K562 (cell line): ENCODE measurements at regions not wholly inside any gene's neighbourhood (a gene's known extent, or its start where the extent isn't known, plus 50 kb on each side); places are given as distances from the start of the nearest gene placed in this dataset.

Source experiments
- ATAC-seq: fragments of 200-7000 bp; cut with Tn5 transposase; 3 replicates; pipeline ENCODE4 v1.9.1; 2020; ENCODE audit warnings: moderate library complexity
- BruUV-seq: library from RNA; stranded (reverse); fragments of 400-500 nt; replicated peaks from 2 replicates; lab custom pipeline; 2021; lab: Mats Ljungman, UMichigan
- CTCF ChIA-PET: fragments of 300-600 bp; formaldehyde crosslinking; extraction: SDS; loops from one replicate; lab custom pipeline; 2021; ENCODE audit warnings: low intra/inter-chr PET ratio; lab: Yijun Ruan, JAX
- POLR2A ChIA-PET: fragments of 300-600, 350-650 bp; sonication (Branson Sonifier 250); formaldehyde crosslinking; extraction: SDS; loops from one replicate; lab custom pipeline; 2021; ENCODE audit warnings: antibody characterized with exemption, inconsistent platforms; lab: Yijun Ruan, JAX
- DNase-seq, 4 experiments: peaks; one replicate each; pipeline versions ENCODE4 v3.0.0 to v3.0.0-alpha.2; 2011 to 2018; ENCODE audit warnings: low spot score in 3 of 4, mixed read lengths in 3 of 4; ENCODE audit errors: extremely low read depth in 1 of 4
- FAIRE-seq: peaks from 2 replicates; lab custom pipeline; 2011; peaks lifted over from hg19 to GRCh38; lab: Jason Lieb, UNC
- H2AFZ ChIP-seq: 2 replicates; pipeline ENCODE4 v1.6.0; 2011; ENCODE audit warnings: low read depth, low read length, control low read depth, inconsistent platforms
- H3K27ac ChIP-seq: fragments of 200-600 bp; 3 replicates; pipeline ENCODE4 v1.8.0; 2011; ENCODE audit warnings: low read depth, mild to moderate bottlenecking, control low read depth, inconsistent platforms, low read length, moderate library complexity, mixed read lengths; ENCODE audit errors: extremely low read depth
- H3K27me3 ChIP-seq, 2 experiments: fragments of 300-600 bp in 1 of 2; 2 replicates in 1 of 2; 3 replicates in 1 of 2; pipeline versions ENCODE4 v1.6.0 to v1.8.0; 2011; ENCODE audit warnings: inconsistent platforms in 2 of 2, low read length in 2 of 2, mild to moderate bottlenecking in 1 of 2, mixed read lengths in 1 of 2, moderate library complexity in 1 of 2; ENCODE audit not compliant: control insufficient read depth in 2 of 2, insufficient read depth in 2 of 2
- H3K36me3 ChIP-seq: fragments of 300-600 bp; 3 replicates; pipeline ENCODE4 v1.8.0; 2011; ENCODE audit warnings: mild to moderate bottlenecking, low read length, inconsistent platforms; ENCODE audit not compliant: control insufficient read depth, insufficient read depth
- H3K4me1 ChIP-seq, 2 experiments: fragments of 200-600 bp in 1 of 2; replicated peaks in 1 of 2; 2 replicates in 1 of 2; 3 replicates in 1 of 2; pipeline versions ENCODE4 v1.5.1 to v1.8.0; 2011; ENCODE audit warnings: inconsistent platforms in 2 of 2, low read length in 2 of 2, mild to moderate bottlenecking in 1 of 2, mixed read lengths in 1 of 2, moderate library complexity in 1 of 2; ENCODE audit not compliant: control insufficient read depth in 2 of 2, insufficient read depth in 2 of 2
- H3K4me2 ChIP-seq: 2 replicates; pipeline ENCODE4 v1.6.1; 2011; ENCODE audit warnings: low read length, control low read depth, inconsistent platforms, mixed read lengths; ENCODE audit not compliant: insufficient read depth
- H3K4me3 ChIP-seq: fragments of 200-600 bp; sonication (generic), shearing (Covaris generic); 2 replicates; pipeline ENCODE4 v1.5.1; 2016; ENCODE audit warnings: control low read depth, inconsistent platforms
- H3K79me2 ChIP-seq: fragments of 200-600 bp; 3 replicates; pipeline ENCODE4 v1.8.0; 2011; ENCODE audit warnings: low read length, inconsistent platforms; ENCODE audit not compliant: control insufficient read depth, insufficient read depth
- H3K9ac ChIP-seq, 2 experiments: 2 replicates each; pipeline versions ENCODE4 v1.6.0 to v1.6.1; 2011; ENCODE audit warnings: low read depth in 2 of 2, low read length in 2 of 2, control low read depth in 1 of 2, inconsistent platforms in 1 of 2, mild to moderate bottlenecking in 1 of 2, mixed read lengths in 1 of 2; ENCODE audit not compliant: insufficient read depth in 1 of 2
- H3K9me1 ChIP-seq: one replicate; pipeline ENCODE4 v1.6.0; 2011; ENCODE audit warnings: inconsistent platforms, mild to moderate bottlenecking, low read length, moderate library complexity; ENCODE audit not compliant: control insufficient read depth, insufficient read depth
- H3K9me3 ChIP-seq: replicated peaks from 2 replicates; pipeline ENCODE4 v1.5.1; 2011; ENCODE audit warnings: low read depth, low read length, inconsistent platforms; ENCODE audit not compliant: control insufficient read depth, insufficient read depth
- H4K20me1 ChIP-seq: replicated peaks from 2 replicates; pipeline ENCODE4 v1.6.1; 2011; ENCODE audit warnings: low read length, inconsistent platforms, mixed read lengths; ENCODE audit not compliant: control insufficient read depth, insufficient read depth
- CBX3 ChIP-seq, 2 experiments: IDR thresholded peaks; 1 replicate in 1 of 2; 2 replicates in 1 of 2; pipeline ENCODE4 v1.6.1; 2012; ENCODE audit warnings: inconsistent platforms in 2 of 2, low read length in 2 of 2, borderline replicate concordance in 1 of 2, control low read depth in 1 of 2
- CREB3L1 ChIP-seq: fragments of 450-650 bp; IDR thresholded peaks from 2 replicates; pipeline ENCODE4 v1.6.1; 2014; ENCODE audit warnings: low read depth, mild to moderate bottlenecking, moderate library complexity, borderline replicate concordance
- E2F3 ChIP-seq: fragments of 250-450 bp; sonication (Bioruptor Pico); IDR thresholded peaks from 2 replicates; pipeline ENCODE4 v1.4.0; 2020; ENCODE audit warnings: mild to moderate bottlenecking
- HDAC1 ChIP-seq, 2 experiments: fragments of 450-650 bp; IDR thresholded peaks; 2 replicates each; pipeline ENCODE4 v1.6.1; 2016 to 2017; ENCODE audit warnings: inconsistent platforms in 1 of 2, mild to moderate bottlenecking in 1 of 2, moderate library complexity in 1 of 2
- KLF6 ChIP-seq: fragments of 250-450 bp; sonication (Bioruptor Pico); IDR thresholded peaks from 2 replicates; pipeline ENCODE4 v1.4.0; 2020; ENCODE audit warnings: mild to moderate bottlenecking, moderate library complexity, borderline replicate concordance
- NR1H2 ChIP-seq: sonication (generic); formaldehyde crosslinking; IDR thresholded peaks from 2 replicates; pipeline ENCODE4 v1.4.0; 2020; ENCODE audit warnings: mild to moderate bottlenecking, missing genetic modification reagents
- PCBP1 ChIP-seq: fragments of 200-400 bp; formaldehyde crosslinking; IDR thresholded peaks from 2 replicates; pipeline ENCODE4 v1.6.1; 2018; ENCODE audit warnings: mild to moderate bottlenecking, low read depth, low read length; ENCODE audit not compliant: poor library complexity, severe bottlenecking
- ZFPM2 ChIP-seq: fragments of 250-450 bp; sonication (Bioruptor Pico); IDR thresholded peaks from 2 replicates; pipeline ENCODE4 v1.5.1; 2022; ENCODE audit warnings: mild to moderate bottlenecking
- WGBS: fragments of 100-300 bp; shearing (Covaris generic); methylation state at CpG from one replicate; pipeline ENCODE4 v1.1.6; 2016; ENCODE audit warnings: low coverage, mixed read lengths; ENCODE audit not compliant: insufficient coverage; ENCODE audit errors: missing lambda C conversion rate; 5-methylcytosine and 5-hydroxymethylcytosine counted together
- in situ Hi-C: fragments of 300-500 bp; cut with MboI; formaldehyde crosslinking; loops from 4 replicates; pipeline ENCODE4 v1.15.0; 2018; ENCODE audit warnings: inconsistent platforms, mixed read lengths
- intact Hi-C: fragments of 100-400 bp; cut with micrococcal nuclease; formaldehyde crosslinking; loops from 2 replicates; pipeline ENCODE4 v1.14.2; 2022

- Histone ChIP-seq H3K4me3 (no peak overlapping the region), H3K9me3 (no peaks in the 10 kb centered on the region; the same call in 1 of the 2 replicates), H3K9me1 (no peaks in the 10 kb centered on the region), H3K9ac (no peak overlapping the region), H3K27ac (no peak overlapping the region), H2AFZ (no peak overlapping the region), H4K20me1 (no peaks in the 10 kb centered on the region), H3K36me3 (no peaks in the 10 kb centered on the region), H3K4me2 (no peak overlapping the region), H3K4me1 (no peaks in the 10 kb centered on the region), H3K79me2 (no peaks in the 10 kb centered on the region), H3K27me3 (no peaks in the 10 kb centered on the region)
- FAIRE-seq, result no peak
- 1% methylated on average over 4 of the region's 4 CpGs for WGBS
- no TSS peak for BruUV-seq
- no peak for ATAC-seq
- ChIA-PET POLR2A (no interaction called here), CTCF (no interaction called here)
- in situ Hi-C loops (no loop called here), intact Hi-C loops (no loop called here)
- DNase-seq, result no peak
- TF ChIP-seq PCBP1 (no peak), CBX3 (IDR thresholded peaks at IDR 0.05; ENCODE audit: borderline replicate concordance in 1 of 2, low read length in 2 of 2) (no peak), E2F3 (CRISPR knock-in tag) (no peak), CREB3L1 (no peak), ZFPM2 (CRISPR knock-in tag) (no peak), HDAC1 (IDR thresholded peaks at IDR 0.05) (no peak), NR1H2 (CRISPR knock-in tag) (no peak), KLF6 (CRISPR knock-in tag) (no peak)
Observed at GRCh38 chr2:160792837-160793236, 299.2 kb upstream of the RBMS1 start.
